HepG2 (cell line): ENCODE measurements at regions not wholly inside any gene's neighbourhood (a gene's known extent, or its start where the extent isn't known, plus 50 kb on each side); places are given as distances from the start of the nearest gene placed in this dataset.

Experiments used
- ATAC-seq: fragments of 200-7000 bp; cut with Tn5 transposase; 3 replicates; pipeline ENCODE4 v1.9.1; 2020; ENCODE audit warnings: mild to moderate bottlenecking, moderate library complexity
- BruUV-seq: library from RNA; stranded (reverse); fragments of 400-500 nt; replicated peaks from 2 replicates; lab custom pipeline; 2021; lab: Mats Ljungman, UMichigan
- CTCF ChIA-PET: fragments of 300-600 bp; formaldehyde crosslinking; extraction: SDS; loops from one replicate; lab custom pipeline; 2021; ENCODE audit warnings: low total read pairs, inconsistent platforms, low intra/inter-chr PET ratio; lab: Yijun Ruan, JAX
- POLR2A ChIA-PET: fragments of 350-600 bp; sonication (Branson Sonifier 250); formaldehyde crosslinking; loops from one replicate; lab custom pipeline; 2020; ENCODE audit warnings: antibody characterized with exemption, inconsistent platforms; lab: Yijun Ruan, JAX
- DNase-seq: peaks from one replicate; pipeline ENCODE4 v3.0.0-alpha.2; 2015; ENCODE audit warnings: low spot score
- FAIRE-seq: peaks from 3 replicates; lab custom pipeline; 2011; peaks lifted over from hg19 to GRCh38; lab: Jason Lieb, UNC
- H2AFZ ChIP-seq: one replicate; pipeline ENCODE4 v1.6.1; 2011; ENCODE audit warnings: low read length, inconsistent platforms
- H3K27ac ChIP-seq: fragments of 300-600 bp; 3 replicates; pipeline ENCODE4 v1.8.0; 2011; ENCODE audit warnings: mixed run types, mild to moderate bottlenecking, mixed read lengths, low read length, inconsistent platforms; ENCODE audit not compliant: insufficient read depth; ENCODE audit errors: extremely low read length
- H3K27me3 ChIP-seq, 2 experiments: fragments of 200-600 bp in 1 of 2; 2 replicates in 1 of 2; 3 replicates in 1 of 2; pipeline versions ENCODE4 v1.6.0 to v1.8.0; 2011; ENCODE audit warnings: low read length in 2 of 2, mild to moderate bottlenecking in 2 of 2, moderate library complexity in 2 of 2, inconsistent platforms in 1 of 2; ENCODE audit not compliant: insufficient read depth in 2 of 2, control insufficient read depth in 1 of 2
- H3K36me3 ChIP-seq, 2 experiments: fragments of 200-600 bp in 1 of 2; replicated peaks in 1 of 2; 2 replicates in 1 of 2; 3 replicates in 1 of 2; pipeline versions ENCODE4 v1.5.1 to v1.8.0; 2011; ENCODE audit warnings: low read length in 2 of 2, inconsistent platforms in 1 of 2; ENCODE audit not compliant: insufficient read depth in 2 of 2, control insufficient read depth in 1 of 2
- H3K4me1 ChIP-seq: 2 replicates; pipeline ENCODE4 v1.5.1; 2012; ENCODE audit warnings: low read length, inconsistent platforms; ENCODE audit not compliant: insufficient read depth
- H3K4me2 ChIP-seq: 2 replicates; pipeline ENCODE4 v1.6.0; 2011; ENCODE audit warnings: low read depth, low read length, inconsistent platforms
- H3K4me3 ChIP-seq, 3 experiments: fragments of 200-600 bp in 1 of 3; sonication (generic), shearing (Covaris generic) in 1 of 3; replicated peaks in 1 of 3; 2 replicates each; pipeline ENCODE4 v1.5.1; 2011 to 2016; ENCODE audit warnings: low read length in 3 of 3, inconsistent platforms in 2 of 3, low read depth in 2 of 3, mild to moderate bottlenecking in 2 of 3, control low read depth in 1 of 3, mixed read lengths in 1 of 3; ENCODE audit not compliant: insufficient read depth in 1 of 3
- H3K79me2 ChIP-seq: one replicate; pipeline ENCODE4 v1.6.1; 2011; ENCODE audit warnings: low read length, inconsistent platforms; ENCODE audit not compliant: insufficient read depth
- H3K9ac ChIP-seq: 2 replicates; pipeline ENCODE4 v1.6.0; 2011; ENCODE audit warnings: mild to moderate bottlenecking, low read depth, low read length, inconsistent platforms; ENCODE audit not compliant: insufficient read depth
- H3K9me3 ChIP-seq: 2 replicates; pipeline ENCODE4 v1.5.1; 2012; ENCODE audit warnings: mild to moderate bottlenecking, low read length
- H4K20me1 ChIP-seq: 2 replicates; pipeline ENCODE4 v1.6.0; 2011; ENCODE audit warnings: inconsistent platforms, mild to moderate bottlenecking, low read length, moderate library complexity; ENCODE audit not compliant: insufficient read depth
- ADNP ChIP-seq: sonication (generic); formaldehyde crosslinking; IDR thresholded peaks from 2 replicates; pipeline ENCODE4 v1.4.0; 2020; ENCODE audit warnings: missing genetic modification reagents
- CBFB ChIP-seq: sonication (generic); formaldehyde crosslinking; IDR thresholded peaks from 2 replicates; pipeline ENCODE4 v1.4.0; 2020; ENCODE audit warnings: missing genetic modification reagents
- MAF1 ChIP-seq: sonication (generic); formaldehyde crosslinking; IDR thresholded peaks from 2 replicates; pipeline ENCODE4 v1.5.0; 2020; ENCODE audit warnings: missing genetic modification reagents, borderline replicate concordance
- MED1 ChIP-seq: sonication (generic); formaldehyde crosslinking; IDR thresholded peaks from 2 replicates; pipeline ENCODE4 v1.4.0; 2020; ENCODE audit warnings: missing genetic modification reagents
- REPIN1 ChIP-seq: sonication (generic); formaldehyde crosslinking; IDR thresholded peaks from 2 replicates; pipeline ENCODE4 v1.8.0; 2022; ENCODE audit warnings: missing genetic modification reagents, low read depth, mild to moderate bottlenecking, borderline replicate concordance
- SCMH1 ChIP-seq: sonication (generic); formaldehyde crosslinking; IDR thresholded peaks from 2 replicates; pipeline ENCODE4 v1.9.0; 2021; ENCODE audit warnings: missing genetic modification reagents, mild to moderate bottlenecking, borderline replicate concordance
- ZBTB20 ChIP-seq: sonication (generic); formaldehyde crosslinking; IDR thresholded peaks from 2 replicates; pipeline ENCODE4 v1.8.1; 2023; ENCODE audit warnings: missing genetic modification reagents, low read depth, mild to moderate bottlenecking, borderline replicate concordance
- ZNF20 ChIP-seq: sonication (generic); formaldehyde crosslinking; IDR thresholded peaks from 2 replicates; pipeline ENCODE4 v1.4.0; 2020; ENCODE audit warnings: mild to moderate bottlenecking, moderate library complexity, missing genetic modification reagents
- ZNF546 ChIP-seq: sonication (generic); formaldehyde crosslinking; conservative IDR thresholded peaks from 2 replicates; pipeline ENCODE4 v1.8.1; 2023; ENCODE audit warnings: mild to moderate bottlenecking, missing genetic modification reagents
- ZNF790 ChIP-seq: sonication (generic); formaldehyde crosslinking; IDR thresholded peaks from 2 replicates; pipeline ENCODE4 v1.8.0; 2022; ENCODE audit warnings: missing genetic modification reagents, mild to moderate bottlenecking, borderline replicate concordance
- WGBS: methylation state at CpG from one replicate; pipeline ENCODE4 v1.1.6; 2017; ENCODE audit warnings: low lambda C conversion rate; 5-methylcytosine and 5-hydroxymethylcytosine counted together
- in situ Hi-C: cut with HindIII; loops from 2 replicates; pipeline ENCODE4 v1.10.0; 2017; ENCODE audit warnings: low pct_unique_long_range_greater_than_20kb; ENCODE audit not compliant: extremely low pct_ligation_motif_present
- intact Hi-C: fragments of 100-400 bp; cut with micrococcal nuclease; formaldehyde crosslinking; loops from one replicate; pipeline ENCODE4 v1.10.0; 2022; ENCODE audit not compliant: unreplicated experiment
- TF ChIP-seq, protein P1 (sequence below): conservative IDR thresholded peaks from 2 replicates; pipeline ENCODE4 v1.6.1; 2018; ENCODE audit warnings: missing genetic modification reagents
- TF ChIP-seq, protein P2 (sequence below): sonication (generic); formaldehyde crosslinking; IDR thresholded peaks from 2 replicates; pipeline ENCODE4 v1.4.0; 2020; ENCODE audit warnings: missing genetic modification reagents, borderline replicate concordance
- TF ChIP-seq, protein P3 (sequence below): sonication (generic); formaldehyde crosslinking; IDR thresholded peaks from 2 replicates; pipeline ENCODE4 v1.9.0; 2022; ENCODE audit warnings: missing genetic modification reagents, mild to moderate bottlenecking, borderline replicate concordance
- TF ChIP-seq, protein P4 (sequence below): sonication (generic); formaldehyde crosslinking; conservative IDR thresholded peaks from 2 replicates; pipeline ENCODE4 v1.8.0; 2022; ENCODE audit warnings: mild to moderate bottlenecking, moderate library complexity, missing genetic modification reagents
- TF ChIP-seq, protein P5 (sequence below): sonication (generic); formaldehyde crosslinking; IDR thresholded peaks from 2 replicates; pipeline ENCODE4 v1.9.0; 2021; ENCODE audit warnings: missing genetic modification reagents, mild to moderate bottlenecking, borderline replicate concordance
- TF ChIP-seq, protein P6 (sequence below): sonication (generic); formaldehyde crosslinking; IDR thresholded peaks from 2 replicates; pipeline ENCODE4 v1.8.1; 2023; ENCODE audit warnings: missing genetic modification reagents, mild to moderate bottlenecking, borderline replicate concordance

DNA sequence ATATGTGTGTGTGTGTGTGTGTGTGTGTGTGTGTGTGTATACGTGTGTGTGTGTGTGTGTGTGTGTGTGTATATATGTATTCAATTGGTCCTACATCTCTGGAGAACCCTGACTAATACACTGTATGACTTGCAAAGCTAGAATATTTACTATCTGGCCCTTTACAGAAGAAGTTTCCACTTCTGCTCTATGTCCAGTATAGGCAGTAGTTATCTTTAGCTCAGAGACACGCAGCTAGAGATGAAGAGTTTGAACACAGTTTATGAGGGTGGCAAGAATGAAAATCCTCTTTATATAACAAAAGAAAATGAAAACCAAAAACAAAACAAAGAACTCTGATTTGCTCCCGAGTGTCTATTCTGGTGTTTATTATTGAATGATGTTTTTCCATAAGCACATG, 201.2 kb downstream of the ASB1 start:
- no peak for ATAC-seq
- Histone ChIP-seq H3K4me2 (no peak overlapping the region), H4K20me1 (no peaks in the 10 kb centered on the region), H2AFZ (no peak overlapping the region), H3K9ac (no peak overlapping the region), H3K9me3 (no peaks in the 10 kb centered on the region), H3K79me2 (no peaks in the 10 kb centered on the region), H3K27ac (no peak overlapping the region), H3K27me3 (peaks cover 10 to 45% of the 10 kb centered on the region in 2 experiments), H3K36me3 (no peaks in the 10 kb centered on the region), H3K4me3 (no peak overlapping the region), H3K4me1 (no peaks in the 10 kb centered on the region)
- BruUV-seq, result no TSS peak
- DNase-seq, result no peak
- no peak for FAIRE-seq
- POLR2A ChIA-PET, result no interaction called here
- intact Hi-C loops (no loop called here), in situ Hi-C loops (no loop called here)
- 0% methylated on average over 3 of the region's 3 CpGs for WGBS
- CTCF ChIA-PET, result no interaction called here
- TF ChIP-seq ZNF546 (CRISPR knock-in tag) (no peak), ZNF20 (CRISPR knock-in tag) (no peak), MED1 (no peak), MAF1 (CRISPR knock-in tag) (no peak), ZBTB20 (CRISPR knock-in tag) (no peak), REPIN1 (no peak), ZNF790 (CRISPR knock-in tag) (no peak), ADNP (CRISPR knock-in tag) (no peak), CBFB (CRISPR knock-in tag) (no peak), SCMH1 (CRISPR knock-in tag) (no peak)
- TF ChIP-seq, protein P1, sequence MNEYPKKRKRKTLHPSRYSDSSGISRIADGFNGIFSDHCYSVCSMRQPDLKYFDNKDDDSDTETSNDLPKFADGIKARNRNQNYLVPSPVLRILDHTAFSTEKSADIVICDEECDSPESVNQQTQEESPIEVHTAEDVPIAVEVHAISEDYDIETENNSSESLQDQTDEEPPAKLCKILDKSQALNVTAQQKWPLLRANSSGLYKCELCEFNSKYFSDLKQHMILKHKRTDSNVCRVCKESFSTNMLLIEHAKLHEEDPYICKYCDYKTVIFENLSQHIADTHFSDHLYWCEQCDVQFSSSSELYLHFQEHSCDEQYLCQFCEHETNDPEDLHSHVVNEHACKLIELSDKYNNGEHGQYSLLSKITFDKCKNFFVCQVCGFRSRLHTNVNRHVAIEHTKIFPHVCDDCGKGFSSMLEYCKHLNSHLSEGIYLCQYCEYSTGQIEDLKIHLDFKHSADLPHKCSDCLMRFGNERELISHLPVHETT (CRISPR knock-in tag), result no peak
- TF ChIP-seq, protein P2, sequence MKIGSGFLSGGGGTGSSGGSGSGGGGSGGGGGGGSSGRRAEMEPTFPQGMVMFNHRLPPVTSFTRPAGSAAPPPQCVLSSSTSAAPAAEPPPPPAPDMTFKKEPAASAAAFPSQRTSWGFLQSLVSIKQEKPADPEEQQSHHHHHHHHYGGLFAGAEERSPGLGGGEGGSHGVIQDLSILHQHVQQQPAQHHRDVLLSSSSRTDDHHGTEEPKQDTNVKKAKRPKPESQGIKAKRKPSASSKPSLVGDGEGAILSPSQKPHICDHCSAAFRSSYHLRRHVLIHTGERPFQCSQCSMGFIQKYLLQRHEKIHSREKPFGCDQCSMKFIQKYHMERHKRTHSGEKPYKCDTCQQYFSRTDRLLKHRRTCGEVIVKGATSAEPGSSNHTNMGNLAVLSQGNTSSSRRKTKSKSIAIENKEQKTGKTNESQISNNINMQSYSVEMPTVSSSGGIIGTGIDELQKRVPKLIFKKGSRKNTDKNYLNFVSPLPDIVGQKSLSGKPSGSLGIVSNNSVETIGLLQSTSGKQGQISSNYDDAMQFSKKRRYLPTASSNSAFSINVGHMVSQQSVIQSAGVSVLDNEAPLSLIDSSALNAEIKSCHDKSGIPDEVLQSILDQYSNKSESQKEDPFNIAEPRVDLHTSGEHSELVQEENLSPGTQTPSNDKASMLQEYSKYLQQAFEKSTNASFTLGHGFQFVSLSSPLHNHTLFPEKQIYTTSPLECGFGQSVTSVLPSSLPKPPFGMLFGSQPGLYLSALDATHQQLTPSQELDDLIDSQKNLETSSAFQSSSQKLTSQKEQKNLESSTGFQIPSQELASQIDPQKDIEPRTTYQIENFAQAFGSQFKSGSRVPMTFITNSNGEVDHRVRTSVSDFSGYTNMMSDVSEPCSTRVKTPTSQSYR (CRISPR knock-in tag), result no peak
- TF ChIP-seq, protein P3, sequence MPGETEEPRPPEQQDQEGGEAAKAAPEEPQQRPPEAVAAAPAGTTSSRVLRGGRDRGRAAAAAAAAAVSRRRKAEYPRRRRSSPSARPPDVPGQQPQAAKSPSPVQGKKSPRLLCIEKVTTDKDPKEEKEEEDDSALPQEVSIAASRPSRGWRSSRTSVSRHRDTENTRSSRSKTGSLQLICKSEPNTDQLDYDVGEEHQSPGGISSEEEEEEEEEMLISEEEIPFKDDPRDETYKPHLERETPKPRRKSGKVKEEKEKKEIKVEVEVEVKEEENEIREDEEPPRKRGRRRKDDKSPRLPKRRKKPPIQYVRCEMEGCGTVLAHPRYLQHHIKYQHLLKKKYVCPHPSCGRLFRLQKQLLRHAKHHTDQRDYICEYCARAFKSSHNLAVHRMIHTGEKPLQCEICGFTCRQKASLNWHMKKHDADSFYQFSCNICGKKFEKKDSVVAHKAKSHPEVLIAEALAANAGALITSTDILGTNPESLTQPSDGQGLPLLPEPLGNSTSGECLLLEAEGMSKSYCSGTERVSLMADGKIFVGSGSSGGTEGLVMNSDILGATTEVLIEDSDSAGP (CRISPR knock-in tag), result no peak
- TF ChIP-seq, protein P4, sequence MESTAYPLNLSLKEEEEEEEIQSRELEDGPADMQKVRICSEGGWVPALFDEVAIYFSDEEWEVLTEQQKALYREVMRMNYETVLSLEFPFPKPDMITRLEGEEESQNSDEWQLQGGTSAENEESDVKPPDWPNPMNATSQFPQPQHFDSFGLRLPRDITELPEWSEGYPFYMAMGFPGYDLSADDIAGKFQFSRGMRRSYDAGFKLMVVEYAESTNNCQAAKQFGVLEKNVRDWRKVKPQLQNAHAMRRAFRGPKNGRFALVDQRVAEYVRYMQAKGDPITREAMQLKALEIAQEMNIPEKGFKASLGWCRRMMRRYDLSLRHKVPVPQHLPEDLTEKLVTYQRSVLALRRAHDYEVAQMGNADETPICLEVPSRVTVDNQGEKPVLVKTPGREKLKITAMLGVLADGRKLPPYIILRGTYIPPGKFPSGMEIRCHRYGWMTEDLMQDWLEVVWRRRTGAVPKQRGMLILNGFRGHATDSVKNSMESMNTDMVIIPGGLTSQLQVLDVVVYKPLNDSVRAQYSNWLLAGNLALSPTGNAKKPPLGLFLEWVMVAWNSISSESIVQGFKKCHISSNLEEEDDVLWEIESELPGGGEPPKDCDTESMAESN (CRISPR knock-in tag), result no peak
- TF ChIP-seq, protein P5, sequence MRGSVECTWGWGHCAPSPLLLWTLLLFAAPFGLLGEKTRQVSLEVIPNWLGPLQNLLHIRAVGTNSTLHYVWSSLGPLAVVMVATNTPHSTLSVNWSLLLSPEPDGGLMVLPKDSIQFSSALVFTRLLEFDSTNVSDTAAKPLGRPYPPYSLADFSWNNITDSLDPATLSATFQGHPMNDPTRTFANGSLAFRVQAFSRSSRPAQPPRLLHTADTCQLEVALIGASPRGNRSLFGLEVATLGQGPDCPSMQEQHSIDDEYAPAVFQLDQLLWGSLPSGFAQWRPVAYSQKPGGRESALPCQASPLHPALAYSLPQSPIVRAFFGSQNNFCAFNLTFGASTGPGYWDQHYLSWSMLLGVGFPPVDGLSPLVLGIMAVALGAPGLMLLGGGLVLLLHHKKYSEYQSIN, result no peak
- TF ChIP-seq, protein P6, sequence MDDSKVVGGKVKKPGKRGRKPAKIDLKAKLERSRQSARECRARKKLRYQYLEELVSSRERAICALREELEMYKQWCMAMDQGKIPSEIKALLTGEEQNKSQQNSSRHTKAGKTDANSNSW (CRISPR knock-in tag), result no peak
